Activated naive CD4-positive, alpha-beta T cell treated with anti-CD3 and anti-CD28 coated beads, Interleukin-2, amount 10 ng/mL, durations not matched to agents 7 days and 5 days (primary cell): ENCODE measurements at regions not wholly inside any gene's neighbourhood (a gene's known extent, or its start where the extent isn't known, plus 50 kb on each side); places are given as distances from the start of the nearest gene placed in this dataset.

Source experiments
- CTCF ChIA-PET: fragments of 350-600 bp; sonication (Branson Sonifier 250); formaldehyde crosslinking; loops from one replicate; lab custom pipeline; 2021; ENCODE audit warnings: antibody characterized with exemption; lab: Charles Lee
- DNase-seq: peaks from one replicate; pipeline ENCODE4 v3.0.0-alpha.2; 2020
- H3K27ac Mint-ChIP-seq: one replicate; pipeline ENCODE4 v1.8.0; 2021; ENCODE audit warnings: mild to moderate bottlenecking, moderate library complexity, mixed read lengths
- H3K27me3 Mint-ChIP-seq: one replicate; pipeline ENCODE4 v1.8.0; 2021; ENCODE audit warnings: mild to moderate bottlenecking, mixed read lengths
- H3K36me3 Mint-ChIP-seq: one replicate; pipeline ENCODE4 v1.8.0; 2021; ENCODE audit warnings: mixed read lengths
- H3K4me1 Mint-ChIP-seq: one replicate; pipeline ENCODE4 v1.8.0; 2021; ENCODE audit warnings: mixed read lengths
- H3K4me3 Mint-ChIP-seq: one replicate; pipeline ENCODE4 v1.8.0; 2021; ENCODE audit warnings: mild to moderate bottlenecking, moderate library complexity, mixed read lengths
- H3K9me3 Mint-ChIP-seq: one replicate; pipeline ENCODE4 v1.8.0; 2021; ENCODE audit warnings: mixed read lengths

- no peak overlapping the region for H3K27ac Mint-ChIP-seq
- CTCF ChIA-PET = no interaction called here
- no peaks in the 10 kb centered on the region for H3K27me3 Mint-ChIP-seq
- DNase-seq = no peak
- H3K4me1 Mint-ChIP-seq = no peaks in the 10 kb centered on the region
- H3K9me3 Mint-ChIP-seq = peaks cover 3% of the 10 kb centered on the region
- H3K36me3 Mint-ChIP-seq = no peaks in the 10 kb centered on the region
- no peak overlapping the region for H3K4me3 Mint-ChIP-seq
These were observed 216.7 kb upstream of the C11orf87 start for GRCh38 chr11:109205312-109205711.

DNA sequence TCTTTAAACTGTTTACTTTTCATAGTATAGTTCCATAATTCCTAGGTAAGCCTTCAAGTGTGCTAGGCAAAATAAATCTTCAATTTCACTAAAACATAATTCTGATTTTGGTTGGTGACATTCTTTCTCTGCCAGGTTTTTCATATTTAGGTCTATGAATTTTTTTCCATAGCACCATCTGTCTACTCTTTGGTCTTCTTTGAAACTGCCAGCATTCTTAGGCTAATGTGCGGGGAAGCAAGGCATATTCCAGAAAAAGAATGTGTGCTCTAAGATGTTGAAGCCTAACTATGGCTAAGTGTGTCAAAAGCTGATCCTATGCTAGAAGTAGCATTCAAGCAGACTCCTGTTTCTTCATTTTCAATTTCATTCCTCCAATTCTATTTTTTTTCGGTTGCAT lies 213.9 kb upstream of the C11orf87 start:
- CTCF ChIA-PET = no interaction called here
- H3K4me3 Mint-ChIP-seq = no peak overlapping the region
- H3K9me3 Mint-ChIP-seq = peaks cover 3% of the 10 kb centered on the region
- H3K36me3 Mint-ChIP-seq = no peaks in the 10 kb centered on the region
- H3K27ac Mint-ChIP-seq = no peak overlapping the region
- no peak for DNase-seq
- no peaks in the 10 kb centered on the region for H3K4me1 Mint-ChIP-seq
- H3K27me3 Mint-ChIP-seq = no peaks in the 10 kb centered on the region

- CTCF ChIA-PET = no interaction called here
- Mint-ChIP-seq H3K27ac (no peak overlapping the region), H3K36me3 (no peaks in the 10 kb centered on the region), H3K4me1 (no peaks in the 10 kb centered on the region), H3K4me3 (no peak overlapping the region), H3K27me3 (no peaks in the 10 kb centered on the region), H3K9me3 (peaks cover 3% of the 10 kb centered on the region)
- no peak for DNase-seq
These were observed 212.4 kb upstream of the C11orf87 start for GRCh38 chr11:109209572-109209971.

DNA sequence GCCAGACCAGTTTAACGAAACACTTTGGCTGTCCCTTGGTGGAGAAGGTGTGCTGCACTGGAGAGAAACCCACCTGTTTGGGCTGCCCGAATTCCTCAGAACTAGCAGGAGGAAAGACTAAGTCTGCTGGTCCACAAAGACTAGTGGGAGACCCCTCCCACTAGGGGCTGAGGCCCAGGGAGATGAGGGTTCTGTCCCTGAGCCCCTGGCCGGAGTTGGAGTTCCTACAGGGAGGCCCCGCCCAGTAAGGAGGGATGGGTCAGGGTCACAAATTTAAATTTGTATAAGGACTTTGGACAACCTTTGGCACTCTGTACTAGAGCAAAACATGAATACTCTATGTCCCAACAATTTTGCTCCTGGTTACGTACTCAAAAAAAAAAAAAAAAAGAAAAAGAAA lies 200.8 kb upstream of the C11orf87 start:
- H3K36me3 Mint-ChIP-seq = no peaks in the 10 kb centered on the region
- H3K9me3 Mint-ChIP-seq = peaks cover 8% of the 10 kb centered on the region
- no peak overlapping the region for H3K27ac Mint-ChIP-seq
- H3K4me3 Mint-ChIP-seq = no peak overlapping the region
- H3K27me3 Mint-ChIP-seq = no peaks in the 10 kb centered on the region
- no peaks in the 10 kb centered on the region for H3K4me1 Mint-ChIP-seq
- CTCF ChIA-PET = no interaction called here
- DNase-seq = no peak

DNA sequence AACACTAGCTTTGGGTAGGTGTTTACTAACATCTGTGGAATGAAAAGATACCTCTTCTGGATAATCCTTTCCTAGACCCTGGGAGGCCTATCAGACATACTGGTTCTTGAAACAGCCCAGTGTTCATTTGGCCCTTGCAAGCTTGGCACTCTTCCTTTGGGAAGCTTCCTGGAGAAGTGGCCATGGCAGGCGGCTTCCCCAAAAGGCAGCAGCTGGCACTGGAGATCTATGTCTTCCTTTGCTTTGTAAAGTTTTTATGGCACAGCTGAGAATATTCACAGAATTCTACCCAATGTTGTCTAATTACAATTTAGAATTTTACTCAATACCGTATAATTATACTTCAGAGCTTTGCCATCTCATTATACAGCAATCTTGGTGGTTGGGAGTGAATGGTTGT lies 199.2 kb upstream of the C11orf87 start:
- no peak overlapping the region for H3K4me3 Mint-ChIP-seq
- H3K4me1 Mint-ChIP-seq = no peaks in the 10 kb centered on the region
- CTCF ChIA-PET = no interaction called here
- H3K27ac Mint-ChIP-seq = no peak overlapping the region
- peaks cover 6% of the 10 kb centered on the region for H3K9me3 Mint-ChIP-seq
- no peak for DNase-seq
- H3K36me3 Mint-ChIP-seq = no peaks in the 10 kb centered on the region
- no peaks in the 10 kb centered on the region for H3K27me3 Mint-ChIP-seq

DNA sequence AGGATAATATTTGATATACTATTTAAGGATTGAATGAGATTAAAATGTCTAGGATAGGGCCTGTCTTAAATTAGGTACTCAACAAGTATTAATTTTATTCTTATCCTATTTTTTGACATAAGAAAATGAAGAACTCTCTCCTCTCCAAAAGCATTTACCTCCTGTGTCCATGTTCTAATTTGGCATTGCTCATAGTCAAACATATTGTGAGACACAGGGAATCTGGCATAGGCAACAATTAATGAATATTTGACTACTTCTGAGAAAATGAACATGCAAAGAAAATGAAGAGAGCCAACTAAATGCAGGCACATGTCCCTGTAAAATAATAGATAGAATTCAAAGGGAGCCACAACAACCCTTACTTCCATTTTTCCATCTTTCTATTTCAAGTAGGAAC lies 198.5 kb upstream of the C11orf87 start:
- DNase-seq = no peak
- no peak overlapping the region for H3K4me3 Mint-ChIP-seq
- no peaks in the 10 kb centered on the region for H3K36me3 Mint-ChIP-seq
- H3K27me3 Mint-ChIP-seq = no peaks in the 10 kb centered on the region
- H3K4me1 Mint-ChIP-seq = no peaks in the 10 kb centered on the region
- CTCF ChIA-PET = no interaction called here
- no peak overlapping the region for H3K27ac Mint-ChIP-seq
- H3K9me3 Mint-ChIP-seq = peaks cover 6% of the 10 kb centered on the region

DNA sequence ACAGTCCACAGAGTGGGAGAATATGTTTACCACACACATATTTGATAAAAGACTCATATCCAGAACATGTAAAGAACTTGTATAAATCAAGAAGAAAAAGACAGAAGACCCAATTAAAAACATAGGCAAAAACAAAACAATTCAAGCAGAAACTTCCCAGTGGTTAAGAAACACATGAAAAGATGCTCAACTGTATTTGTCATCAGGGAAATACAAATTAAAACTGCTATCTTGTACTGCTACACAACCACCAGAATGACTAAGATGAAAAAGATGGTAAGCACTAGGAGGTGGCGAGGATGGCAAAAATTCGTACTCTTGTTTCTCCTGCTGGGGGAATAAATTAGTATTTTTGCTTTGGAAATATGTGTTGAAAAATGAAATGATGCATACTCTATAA lies 192.3 kb upstream of the C11orf87 start:
- no peaks in the 10 kb centered on the region for H3K4me1 Mint-ChIP-seq
- no peaks in the 10 kb centered on the region for H3K9me3 Mint-ChIP-seq
- H3K36me3 Mint-ChIP-seq = no peaks in the 10 kb centered on the region
- no peaks in the 10 kb centered on the region for H3K27me3 Mint-ChIP-seq
- no peak overlapping the region for H3K27ac Mint-ChIP-seq
- no peak for DNase-seq
- H3K4me3 Mint-ChIP-seq = no peak overlapping the region
- CTCF ChIA-PET = no interaction called here

- H3K4me1 Mint-ChIP-seq = no peaks in the 10 kb centered on the region
- no peaks in the 10 kb centered on the region for H3K9me3 Mint-ChIP-seq
- no peaks in the 10 kb centered on the region for H3K27me3 Mint-ChIP-seq
- no peaks in the 10 kb centered on the region for H3K36me3 Mint-ChIP-seq
- DNase-seq = no peak
- H3K4me3 Mint-ChIP-seq = no peak overlapping the region
- no peak overlapping the region for H3K27ac Mint-ChIP-seq
- CTCF ChIA-PET = no interaction called here
These were observed 185.8 kb upstream of the C11orf87 start for GRCh38 chr11:109236188-109236587.

DNA sequence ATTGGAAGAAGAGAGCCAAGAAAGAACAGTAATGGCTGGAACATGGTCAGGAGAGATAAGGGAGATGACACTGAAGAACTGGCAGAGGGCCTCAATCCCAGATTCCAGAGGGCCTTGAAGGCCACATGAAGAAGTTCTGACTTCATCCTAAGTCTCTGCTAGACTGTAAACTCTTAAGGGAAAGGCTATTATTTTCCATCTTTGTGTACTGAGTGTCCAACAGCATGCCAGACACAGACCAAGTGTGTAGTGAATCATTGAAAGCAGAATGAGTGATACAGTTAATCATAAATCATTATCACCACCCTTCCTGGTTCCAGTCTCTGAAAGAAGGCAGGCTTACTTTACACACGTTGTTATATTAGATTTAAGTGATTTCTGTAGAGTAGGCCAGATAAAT lies 185.3 kb upstream of the C11orf87 start:
- Mint-ChIP-seq H3K4me3 (no peak overlapping the region), H3K27me3 (no peaks in the 10 kb centered on the region), H3K4me1 (no peaks in the 10 kb centered on the region), H3K36me3 (no peaks in the 10 kb centered on the region), H3K9me3 (no peaks in the 10 kb centered on the region), H3K27ac (no peak overlapping the region)
- DNase-seq = no peak
- CTCF ChIA-PET = no interaction called here

DNA sequence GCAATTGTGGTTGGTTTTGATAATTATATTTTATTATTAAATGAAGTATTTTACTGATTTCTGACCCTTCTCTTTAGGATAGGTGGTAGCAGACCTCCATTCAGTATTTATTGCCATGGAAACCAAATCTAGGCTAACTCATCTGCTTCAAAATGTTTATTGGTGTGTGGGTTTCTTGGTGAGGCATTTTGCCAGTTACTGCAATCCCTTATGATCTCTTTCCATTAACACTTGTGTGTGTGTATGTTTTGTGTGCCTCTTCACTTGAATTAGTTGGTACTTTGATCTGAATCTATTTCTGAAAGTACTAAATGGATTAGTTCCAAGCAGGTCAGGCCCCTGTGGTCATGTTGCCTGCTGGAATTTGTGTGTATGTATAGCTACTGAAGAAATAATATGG lies 184.4 kb upstream of the C11orf87 start:
- no peak for DNase-seq
- H3K27me3 Mint-ChIP-seq = no peaks in the 10 kb centered on the region
- no peaks in the 10 kb centered on the region for H3K4me1 Mint-ChIP-seq
- no peak overlapping the region for H3K4me3 Mint-ChIP-seq
- CTCF ChIA-PET = no interaction called here
- H3K36me3 Mint-ChIP-seq = no peaks in the 10 kb centered on the region
- no peak overlapping the region for H3K27ac Mint-ChIP-seq
- no peaks in the 10 kb centered on the region for H3K9me3 Mint-ChIP-seq

- Mint-ChIP-seq H3K27me3 (no peaks in the 10 kb centered on the region), H3K27ac (no peak overlapping the region), H3K36me3 (no peaks in the 10 kb centered on the region), H3K4me1 (no peaks in the 10 kb centered on the region), H3K9me3 (peaks cover 3% of the 10 kb centered on the region), H3K4me3 (no peak overlapping the region)
- CTCF ChIA-PET = no interaction called here
- DNase-seq = no peak
These were observed 179.9 kb upstream of the C11orf87 start for GRCh38 chr11:109241988-109242536.

- CTCF ChIA-PET = no interaction called here
- H3K4me3 Mint-ChIP-seq = no peak overlapping the region
- no peaks in the 10 kb centered on the region for H3K27me3 Mint-ChIP-seq
- H3K36me3 Mint-ChIP-seq = no peaks in the 10 kb centered on the region
- H3K9me3 Mint-ChIP-seq = peaks cover 7% of the 10 kb centered on the region
- H3K4me1 Mint-ChIP-seq = no peaks in the 10 kb centered on the region
- DNase-seq = no peak
- no peak overlapping the region for H3K27ac Mint-ChIP-seq
These were observed 174.9 kb upstream of the C11orf87 start for GRCh38 chr11:109247071-109247470.

DNA sequence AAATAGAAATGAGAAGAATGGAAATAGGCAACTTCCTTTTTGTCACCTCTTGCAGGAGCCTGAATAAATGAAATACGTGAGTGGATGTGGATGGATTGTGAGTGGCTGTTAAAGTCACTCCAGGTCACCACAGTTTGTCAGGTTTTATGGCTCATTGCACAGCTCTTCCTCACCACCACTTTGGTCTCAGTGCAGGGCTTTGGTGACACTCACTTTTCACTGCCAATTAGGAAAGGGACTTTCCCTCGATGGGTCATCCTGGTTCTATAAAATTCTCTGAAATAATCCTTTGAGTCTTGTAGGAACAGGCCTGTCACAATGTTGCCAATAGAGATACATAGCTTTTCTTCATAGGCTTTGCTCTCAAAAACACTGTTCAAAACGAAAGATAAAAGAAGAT lies 172.4 kb upstream of the C11orf87 start:
- H3K4me1 Mint-ChIP-seq = no peaks in the 10 kb centered on the region
- no peaks in the 10 kb centered on the region for H3K36me3 Mint-ChIP-seq
- H3K27me3 Mint-ChIP-seq = no peaks in the 10 kb centered on the region
- no peak for DNase-seq
- H3K27ac Mint-ChIP-seq = no peak overlapping the region
- no peak overlapping the region for H3K4me3 Mint-ChIP-seq
- peaks cover 12% of the 10 kb centered on the region for H3K9me3 Mint-ChIP-seq
- CTCF ChIA-PET = no interaction called here

DNA sequence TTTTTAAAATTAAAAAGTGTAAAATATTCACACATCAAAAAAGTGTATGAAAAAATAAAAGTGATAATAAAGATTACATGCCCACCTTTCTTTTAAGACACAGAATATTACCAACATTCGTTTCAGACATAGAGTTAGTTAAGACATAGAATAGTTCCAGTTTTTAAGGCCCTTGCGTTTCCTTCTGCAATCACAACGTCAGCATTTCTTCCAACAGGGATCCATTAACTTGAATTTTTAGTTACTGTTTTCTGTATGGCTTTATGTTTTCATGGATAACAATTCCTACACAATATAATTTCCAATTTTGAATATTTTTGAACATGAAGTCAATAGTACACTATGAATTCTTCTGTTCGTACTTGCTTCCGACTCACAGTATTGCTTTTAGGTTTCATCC lies 170.8 kb upstream of the C11orf87 start:
- no peaks in the 10 kb centered on the region for H3K36me3 Mint-ChIP-seq
- no peaks in the 10 kb centered on the region for H3K4me1 Mint-ChIP-seq
- CTCF ChIA-PET = no interaction called here
- no peak for DNase-seq
- no peak overlapping the region for H3K27ac Mint-ChIP-seq
- H3K27me3 Mint-ChIP-seq = no peaks in the 10 kb centered on the region
- peaks cover 9% of the 10 kb centered on the region for H3K9me3 Mint-ChIP-seq
- no peak overlapping the region for H3K4me3 Mint-ChIP-seq

DNA sequence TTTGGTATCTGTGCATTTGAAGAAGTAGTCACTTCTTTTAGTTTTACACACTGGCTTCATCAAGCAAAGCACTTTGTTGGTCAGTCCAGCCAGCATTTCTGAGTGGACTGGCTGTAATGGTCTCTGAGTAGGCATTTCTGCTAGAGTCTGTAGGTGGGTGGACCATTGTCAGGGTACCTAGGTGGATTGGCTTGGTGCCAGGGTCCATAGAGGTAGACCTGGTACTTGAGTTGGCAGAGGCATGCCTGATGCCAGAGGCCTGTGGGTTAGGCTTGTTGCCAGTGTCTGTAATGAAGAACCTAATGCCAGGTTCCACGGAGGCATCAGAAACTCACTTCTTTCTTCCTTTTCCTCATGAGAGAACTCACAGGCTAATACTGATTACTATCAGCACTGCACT lies 157.9 kb upstream of the C11orf87 start:
- H3K27ac Mint-ChIP-seq = no peak overlapping the region
- H3K36me3 Mint-ChIP-seq = no peaks in the 10 kb centered on the region
- H3K9me3 Mint-ChIP-seq = peaks cover 14% of the 10 kb centered on the region
- no peaks in the 10 kb centered on the region for H3K4me1 Mint-ChIP-seq
- CTCF ChIA-PET = no interaction called here
- no peaks in the 10 kb centered on the region for H3K27me3 Mint-ChIP-seq
- no peak for DNase-seq
- H3K4me3 Mint-ChIP-seq = no peak overlapping the region
